ENCODE measurements at regions not wholly inside any gene's neighbourhood (a gene's known extent, or its start where the extent isn't known, plus 50 kb on each side); places are given as distances from the start of the nearest gene placed in this dataset.

DNA sequence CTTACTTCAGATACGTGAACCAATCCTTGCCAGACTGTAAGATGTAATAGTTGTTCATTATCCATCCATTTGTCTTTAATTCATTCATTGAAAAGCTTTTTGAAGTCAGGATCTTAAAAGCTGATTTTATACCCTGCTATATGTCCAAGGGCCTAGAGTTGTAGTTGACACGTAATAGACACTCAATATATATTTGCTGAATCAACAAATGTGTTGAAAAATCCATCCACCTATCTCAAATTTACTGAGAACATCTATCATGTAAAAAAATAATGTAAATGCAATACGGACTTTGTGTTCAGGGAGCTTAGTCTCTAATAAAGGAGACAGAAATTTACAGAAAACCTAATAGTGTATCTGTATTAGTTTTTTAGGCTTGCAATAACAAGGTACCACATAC is 521.0 kb downstream of the METTL15 start (continued):
- TF ChIP-seq CSRNP3 (CRISPR knock-in tag; IDR thresholded peaks at IDR 0.05) = no peak
- no peak for TF ChIP-seq TSHZ2 (CRISPR knock-in tag; IDR thresholded peaks at IDR 0.05)

DNA sequence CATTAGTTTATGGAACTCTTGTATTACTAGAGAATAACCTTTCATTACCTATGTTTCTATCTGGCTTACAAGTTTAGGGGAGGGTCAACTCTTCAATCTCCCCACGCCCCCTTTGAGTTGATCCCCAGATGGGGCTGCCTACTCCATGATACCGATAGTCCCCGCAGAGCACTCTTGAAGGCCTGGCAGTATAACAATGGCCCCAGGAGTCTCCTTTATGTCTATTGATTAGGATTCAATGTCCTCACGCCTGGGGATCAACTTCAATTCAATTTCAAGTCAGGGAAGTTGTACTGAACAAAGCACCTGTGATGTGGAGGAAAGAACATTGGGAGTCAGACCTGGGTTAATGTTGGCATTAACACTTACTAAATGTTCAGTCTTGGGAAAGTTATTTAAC is 520.2 kb downstream of the METTL15 start:
- no peak for ATAC-seq

More for the DNA sequence above, 520.2 kb downstream of the METTL15 start:
- TF ChIP-seq CSDC2 (CRISPR knock-in tag; IDR thresholded peaks at IDR 0.05) = no peak
- no peak for TF ChIP-seq ZFP3 (CRISPR knock-in tag; IDR thresholded peaks at IDR 0.05)
- no peak for TF ChIP-seq SNAI2 (CRISPR knock-in tag; IDR thresholded peaks at IDR 0.05)
- no peak for TF ChIP-seq ARNTL (CRISPR knock-in tag; IDR thresholded peaks at IDR 0.05; ENCODE audit: borderline replicate concordance, low read depth)
- no peak for TF ChIP-seq TSHZ2 (CRISPR knock-in tag; IDR thresholded peaks at IDR 0.05)
- no peak for TF ChIP-seq ZNF8 (CRISPR knock-in tag; IDR thresholded peaks at IDR 0.05)
- TF ChIP-seq ZNF70 (CRISPR knock-in tag; IDR thresholded peaks at IDR 0.05) = no peak
- TF ChIP-seq TOX (CRISPR knock-in tag; IDR thresholded peaks at IDR 0.05; ENCODE audit: borderline replicate concordance) = no peak
- TF ChIP-seq, protein P1, sequence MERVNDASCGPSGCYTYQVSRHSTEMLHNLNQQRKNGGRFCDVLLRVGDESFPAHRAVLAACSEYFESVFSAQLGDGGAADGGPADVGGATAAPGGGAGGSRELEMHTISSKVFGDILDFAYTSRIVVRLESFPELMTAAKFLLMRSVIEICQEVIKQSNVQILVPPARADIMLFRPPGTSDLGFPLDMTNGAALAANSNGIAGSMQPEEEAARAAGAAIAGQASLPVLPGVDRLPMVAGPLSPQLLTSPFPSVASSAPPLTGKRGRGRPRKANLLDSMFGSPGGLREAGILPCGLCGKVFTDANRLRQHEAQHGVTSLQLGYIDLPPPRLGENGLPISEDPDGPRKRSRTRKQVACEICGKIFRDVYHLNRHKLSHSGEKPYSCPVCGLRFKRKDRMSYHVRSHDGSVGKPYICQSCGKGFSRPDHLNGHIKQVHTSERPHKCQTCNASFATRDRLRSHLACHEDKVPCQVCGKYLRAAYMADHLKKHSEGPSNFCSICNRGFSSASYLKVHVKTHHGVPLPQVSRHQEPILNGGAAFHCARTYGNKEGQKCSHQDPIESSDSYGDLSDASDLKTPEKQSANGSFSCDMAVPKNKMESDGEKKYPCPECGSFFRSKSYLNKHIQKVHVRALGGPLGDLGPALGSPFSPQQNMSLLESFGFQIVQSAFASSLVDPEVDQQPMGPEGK (CRISPR knock-in tag; IDR thresholded peaks at IDR 0.05; ENCODE audit: borderline replicate concordance) = no peak
- TF ChIP-seq CSRNP3 (CRISPR knock-in tag; IDR thresholded peaks at IDR 0.05) = no peak
- no peak for TF ChIP-seq BACH2 (CRISPR knock-in tag; IDR thresholded peaks at IDR 0.05; ENCODE audit: borderline replicate concordance)
- TF ChIP-seq, protein P2, sequence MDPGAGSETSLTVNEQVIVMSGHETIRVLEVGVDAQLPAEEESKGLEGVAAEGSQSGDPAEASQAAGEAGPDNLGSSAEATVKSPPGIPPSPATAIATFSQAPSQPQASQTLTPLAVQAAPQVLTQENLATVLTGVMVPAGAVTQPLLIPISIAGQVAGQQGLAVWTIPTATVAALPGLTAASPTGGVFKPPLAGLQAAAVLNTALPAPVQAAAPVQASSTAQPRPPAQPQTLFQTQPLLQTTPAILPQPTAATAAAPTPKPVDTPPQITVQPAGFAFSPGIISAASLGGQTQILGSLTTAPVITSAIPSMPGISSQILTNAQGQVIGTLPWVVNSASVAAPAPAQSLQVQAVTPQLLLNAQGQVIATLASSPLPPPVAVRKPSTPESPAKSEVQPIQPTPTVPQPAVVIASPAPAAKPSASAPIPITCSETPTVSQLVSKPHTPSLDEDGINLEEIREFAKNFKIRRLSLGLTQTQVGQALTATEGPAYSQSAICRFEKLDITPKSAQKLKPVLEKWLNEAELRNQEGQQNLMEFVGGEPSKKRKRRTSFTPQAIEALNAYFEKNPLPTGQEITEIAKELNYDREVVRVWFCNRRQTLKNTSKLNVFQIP (CRISPR knock-in tag; IDR thresholded peaks at IDR 0.05; ENCODE audit: borderline replicate concordance, low read depth) = no peak
- TF ChIP-seq ZFP30 (CRISPR knock-in tag; IDR thresholded peaks at IDR 0.05) = no peak
- TF ChIP-seq GLIS3 (CRISPR knock-in tag; IDR thresholded peaks at IDR 0.05) = no peak
- no peak for TF ChIP-seq ESRRG (CRISPR knock-in tag; IDR thresholded peaks at IDR 0.05)
- no peak for TF ChIP-seq CREB5 (CRISPR knock-in tag; IDR thresholded peaks at IDR 0.05; ENCODE audit: low read depth)
- no peak for TF ChIP-seq TCF4 (CRISPR knock-in tag; IDR thresholded peaks at IDR 0.05; ENCODE audit: borderline replicate concordance)
